ENCODE measurements at regions not wholly inside any gene's neighbourhood (a gene's known extent, or its start where the extent isn't known, plus 50 kb on each side); places are given as distances from the start of the nearest gene placed in this dataset.

DNA sequence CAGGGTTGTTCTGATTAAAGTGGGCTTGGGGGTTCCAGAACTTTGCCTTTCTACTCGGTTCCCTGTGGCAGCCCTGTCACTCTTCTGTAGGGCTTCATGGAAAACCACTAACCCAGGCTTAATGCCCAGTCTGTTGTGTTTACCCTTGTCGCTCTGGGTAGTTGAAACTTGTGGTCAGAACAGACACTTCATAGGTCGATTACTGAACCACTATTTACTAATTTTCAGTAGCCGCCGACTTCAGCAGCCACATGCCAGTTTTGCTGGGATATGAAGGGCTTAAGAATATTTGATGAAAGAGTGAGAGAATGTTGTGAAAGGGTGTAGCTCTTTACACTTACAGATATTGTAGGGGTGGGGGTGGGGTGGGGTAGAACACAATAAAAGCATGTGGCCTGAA, 362.3 kb downstream of the RND3 start:
- TF ChIP-seq, protein P1, sequence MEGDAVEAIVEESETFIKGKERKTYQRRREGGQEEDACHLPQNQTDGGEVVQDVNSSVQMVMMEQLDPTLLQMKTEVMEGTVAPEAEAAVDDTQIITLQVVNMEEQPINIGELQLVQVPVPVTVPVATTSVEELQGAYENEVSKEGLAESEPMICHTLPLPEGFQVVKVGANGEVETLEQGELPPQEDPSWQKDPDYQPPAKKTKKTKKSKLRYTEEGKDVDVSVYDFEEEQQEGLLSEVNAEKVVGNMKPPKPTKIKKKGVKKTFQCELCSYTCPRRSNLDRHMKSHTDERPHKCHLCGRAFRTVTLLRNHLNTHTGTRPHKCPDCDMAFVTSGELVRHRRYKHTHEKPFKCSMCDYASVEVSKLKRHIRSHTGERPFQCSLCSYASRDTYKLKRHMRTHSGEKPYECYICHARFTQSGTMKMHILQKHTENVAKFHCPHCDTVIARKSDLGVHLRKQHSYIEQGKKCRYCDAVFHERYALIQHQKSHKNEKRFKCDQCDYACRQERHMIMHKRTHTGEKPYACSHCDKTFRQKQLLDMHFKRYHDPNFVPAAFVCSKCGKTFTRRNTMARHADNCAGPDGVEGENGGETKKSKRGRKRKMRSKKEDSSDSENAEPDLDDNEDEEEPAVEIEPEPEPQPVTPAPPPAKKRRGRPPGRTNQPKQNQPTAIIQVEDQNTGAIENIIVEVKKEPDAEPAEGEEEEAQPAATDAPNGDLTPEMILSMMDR (IDR thresholded peaks at IDR 0.05), result no peak
- no peak for TF ChIP-seq POLR2A (IDR thresholded peaks at IDR 0.05)

Data from esophagus squamous epithelium (tissue), 4 donors.